Coronary artery (tissue), 2 donors: ENCODE measurements at regions not wholly inside any gene's neighbourhood (a gene's known extent, or its start where the extent isn't known, plus 50 kb on each side); places are given as distances from the start of the nearest gene placed in this dataset.

Experiments
- DNase-seq: peaks from one replicate; pipeline ENCODE4 v3.0.0-alpha.2; 2017; ENCODE audit warnings: low spot score
- H3K27ac ChIP-seq, 2 donors: fragments of 200-600 bp; sonication (generic); one replicate each; pipeline ENCODE4 v1.5.1; 2016 to 2019
- H3K4me3 ChIP-seq: fragments of 200-600 bp; sonication (generic); 2 replicates; pipeline ENCODE4 v1.5.1; 2016; ENCODE audit warnings: mild to moderate bottlenecking, moderate library complexity
- CTCF ChIP-seq: fragments of 200-600 bp; sonication (generic); IDR thresholded peaks from one replicate; pipeline ENCODE4 v1.5.1; 2019; ENCODE audit warnings: antibody characterized with exemption

GRCh38 chr1:38334930-38335592, 288.5 kb upstream of the POU3F1 start:
- Histone ChIP-seq H3K4me3 (no peak overlapping the region), H3K27ac (no peak overlapping the region)
- no peak for DNase-seq
- TF ChIP-seq CTCF, result no peak

GRCh38 chr1:38332649-38333310, 286.2 kb upstream of the POU3F1 start:
- H3K27ac ChIP-seq, result no peak overlapping the region
- no peak for TF ChIP-seq CTCF
- DNase-seq, result no peak
- no peak overlapping the region for H3K4me3 ChIP-seq

- TF ChIP-seq CTCF, result no peak
- H3K4me3 ChIP-seq, result no peak overlapping the region
Measured at GRCh38 chr1:38331496-38332210, 285.1 kb upstream of the POU3F1 start.

GRCh38 chr1:38330799-38331198, 284.2 kb upstream of the POU3F1 start:
- Histone ChIP-seq H3K4me3 (no peak overlapping the region), H3K27ac (no peak overlapping the region)
- no peak for DNase-seq
- TF ChIP-seq CTCF, result no peak

More at GRCh38 chr1:38331496-38332210, 285.1 kb upstream of the POU3F1 start:
- H3K27ac ChIP-seq, result no peak overlapping the region
- DNase-seq, result no peak

- no peak overlapping the region for H3K4me3 ChIP-seq
- no peak for DNase-seq
- no peak for TF ChIP-seq CTCF
- no peak overlapping the region for H3K27ac ChIP-seq
Measured at GRCh38 chr1:38329644-38330043, 283.1 kb upstream of the POU3F1 start.

- no peak for TF ChIP-seq CTCF
- Histone ChIP-seq H3K4me3 (no peak overlapping the region), H3K27ac (no peak overlapping the region)
- DNase-seq, result no peak
Measured at GRCh38 chr1:38328278-38329035, 281.9 kb upstream of the POU3F1 start.
